Vagina (tissue), 2 donors: ENCODE measurements at regions not wholly inside any gene's neighbourhood (a gene's known extent, or its start where the extent isn't known, plus 50 kb on each side); places are given as distances from the start of the nearest gene placed in this dataset.

ENCODE experiments used
- CTCF ChIP-seq, 3 experiments: fragments of 450-650 bp in 2 of 3; fragments of 200-600 bp in 1 of 3; sonication (generic) in 1 of 3; IDR thresholded peaks; one replicate each; pipeline ENCODE4 v1.5.1; 2017 to 2019; ENCODE audit warnings: antibody characterized with exemption in 3 of 3, mild to moderate bottlenecking in 2 of 3, moderate library complexity in 2 of 3
- POLR2A ChIP-seq, 2 donors: fragments of 450-650 bp; IDR thresholded peaks; one replicate each; pipeline ENCODE4 v1.6.1; 2017; ENCODE audit warnings: antibody characterized with exemption in 2 of 2, mild to moderate bottlenecking in 2 of 2, moderate library complexity in 2 of 2
- POLR2AphosphoS5 ChIP-seq, 2 donors: sonication (generic); formaldehyde crosslinking; IDR thresholded peaks; one replicate each; pipeline ENCODE4 v1.9.0; 2017; ENCODE audit warnings: antibody characterized with exemption in 2 of 2, mild to moderate bottlenecking in 2 of 2, low read depth in 1 of 2; ENCODE audit not compliant: insufficient read depth in 1 of 2

GRCh38 chr2:187139469-187139868 is 290.5 kb upstream of the ZSWIM2 start:
- no peak for TF ChIP-seq CTCF (IDR thresholded peaks at IDR 0.05)
- TF ChIP-seq POLR2A (IDR thresholded peaks at IDR 0.05), result no peak
- TF ChIP-seq POLR2AphosphoS5 (IDR thresholded peaks at IDR 0.05; ENCODE audit: insufficient read depth in 1 of 2, low read depth in 1 of 2), result no peak
